HG03139 (cell line): ENCODE measurements at regions not wholly inside any gene's neighbourhood (a gene's known extent, or its start where the extent isn't known, plus 50 kb on each side); places are given as distances from the start of the nearest gene placed in this dataset.
"Not testable (repeated sequence)": the region's sequence is repeated elsewhere in the genome, so short reads cannot be mapped to it uniquely, and the experiment has no call there.

Experiments
- ATAC-seq: cut with Tn5 transposase; IDR thresholded peaks from one replicate; pipeline ENCODE4 v1.9.1; 2021; ENCODE audit not compliant: unreplicated experiment

- no peak for ATAC-seq
Observed at GRCh38 chr10:11691319-11691755, 50.8 kb upstream of the ECHDC3 start.

DNA sequence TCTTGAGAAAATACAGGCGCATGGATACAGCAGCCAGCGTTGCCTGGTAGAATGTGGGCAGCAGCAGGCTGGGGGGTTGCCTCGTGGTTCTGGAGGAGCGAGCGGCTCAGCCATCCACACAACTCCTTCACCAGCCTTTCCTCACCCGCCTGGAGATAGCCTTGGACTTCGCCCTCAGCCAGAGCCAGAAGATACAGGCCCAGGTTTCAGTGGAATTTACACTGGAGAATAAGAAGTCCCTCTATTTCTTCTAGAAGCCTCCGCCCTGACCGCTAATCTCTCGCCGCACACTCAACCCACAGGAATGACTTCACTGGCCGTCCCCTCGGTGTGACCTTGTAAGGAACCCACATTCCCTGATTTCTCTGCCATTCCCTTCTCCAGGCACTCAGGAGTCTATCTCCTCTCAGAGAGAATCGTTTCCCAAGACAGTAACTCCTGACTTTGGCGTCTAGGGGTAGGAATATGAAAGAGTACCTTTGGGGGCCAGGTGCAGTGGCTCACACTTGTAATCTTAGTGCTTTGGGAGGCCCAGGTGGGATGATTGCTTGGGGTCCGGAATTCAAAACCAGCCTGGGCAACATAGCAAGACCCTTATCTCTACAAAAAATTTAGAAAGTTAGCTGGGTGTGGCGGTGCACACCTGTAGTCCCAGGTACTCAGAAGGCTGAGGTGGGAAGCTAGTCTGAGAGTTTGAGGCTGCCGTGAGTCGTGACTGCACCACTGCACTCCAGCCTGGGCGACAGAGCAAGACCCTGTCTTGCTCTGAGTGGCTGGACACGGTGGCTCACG lies 52.0 kb upstream of the ECHDC3 start:
- no peak for ATAC-seq

GRCh38 chr10:11688448-11688795 lies 53.8 kb upstream of the ECHDC3 start:
- ATAC-seq, result not testable (repeated sequence)

GRCh38 chr10:11687779-11688447 lies 54.3 kb upstream of the ECHDC3 start:
- no peak for ATAC-seq

- no peak for ATAC-seq
Observed at GRCh38 chr10:11687357-11687771, 54.8 kb upstream of the ECHDC3 start.

GRCh38 chr10:11685787-11686218 lies 56.4 kb upstream of the ECHDC3 start:
- no peak for ATAC-seq

DNA sequence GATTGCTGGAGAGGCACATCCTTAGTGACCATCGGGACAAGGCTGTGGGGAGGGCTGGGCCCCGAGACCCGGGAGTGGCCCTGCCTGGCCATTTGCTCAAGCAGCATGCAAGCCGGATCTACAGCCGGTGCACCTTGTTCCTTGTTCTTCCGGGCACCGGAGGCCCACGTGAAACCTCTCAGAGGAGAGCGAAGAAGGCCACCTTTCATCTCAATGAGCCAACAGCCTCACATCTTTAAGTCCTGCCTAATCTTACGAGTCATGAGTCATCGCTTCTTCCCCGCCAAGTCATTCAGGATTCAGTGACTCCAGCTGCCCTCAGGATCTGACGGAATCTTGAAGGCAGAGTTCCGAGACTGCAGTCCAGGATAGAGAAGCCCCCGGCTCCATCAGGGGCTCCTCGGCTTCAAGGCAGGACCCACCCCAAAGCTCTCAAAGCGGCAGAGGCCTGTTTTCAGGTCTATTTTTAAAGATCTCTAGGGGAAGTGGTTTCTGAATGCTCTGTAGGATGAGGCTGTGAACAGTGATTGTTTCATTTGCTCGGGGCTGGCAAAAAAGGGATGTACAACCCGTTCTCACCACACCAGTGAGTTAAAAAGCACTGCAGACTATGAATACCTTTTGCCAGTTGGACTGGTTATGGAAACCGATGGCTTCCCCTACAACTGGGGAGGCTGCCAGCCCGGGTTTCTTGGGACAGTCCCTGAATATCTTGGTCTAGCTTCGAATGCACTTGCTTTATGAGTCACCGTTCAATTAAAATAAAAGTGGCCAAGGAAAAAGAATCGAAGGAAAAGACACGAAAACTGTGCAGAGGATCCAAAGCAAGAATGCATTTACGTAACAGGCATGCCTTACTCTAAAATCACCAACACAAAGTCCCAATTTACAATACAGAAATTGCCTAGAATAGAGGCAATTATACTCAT lies 57.2 kb upstream of the ECHDC3 start:
- ATAC-seq, result peak; percentile 56

GRCh38 chr10:11684341-11684716 lies 57.9 kb upstream of the ECHDC3 start:
- ATAC-seq, result peak; percentile 9

GRCh38 chr10:11683529-11684320 lies 58.5 kb upstream of the ECHDC3 start:
- ATAC-seq, result no peak

DNA sequence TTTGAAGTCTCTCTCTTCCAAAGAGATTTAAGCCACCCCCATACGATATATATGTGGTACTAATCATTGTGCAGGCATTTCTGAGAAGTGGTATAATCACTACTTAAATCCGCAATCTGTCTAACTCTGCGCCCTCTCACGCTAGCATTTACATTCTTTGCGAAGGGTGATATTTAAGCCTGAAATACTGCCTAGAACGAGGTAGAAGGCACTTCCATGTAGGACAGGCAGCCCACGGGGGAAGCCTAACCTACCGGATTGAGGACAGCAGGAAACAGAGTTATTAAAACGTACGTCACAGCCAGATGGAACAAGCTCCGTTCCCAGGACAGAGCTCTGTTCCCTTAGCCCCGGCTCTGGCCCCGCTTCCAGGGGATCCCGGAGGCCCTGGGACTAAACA lies 59.3 kb upstream of the ECHDC3 start:
- ATAC-seq, result no peak

DNA sequence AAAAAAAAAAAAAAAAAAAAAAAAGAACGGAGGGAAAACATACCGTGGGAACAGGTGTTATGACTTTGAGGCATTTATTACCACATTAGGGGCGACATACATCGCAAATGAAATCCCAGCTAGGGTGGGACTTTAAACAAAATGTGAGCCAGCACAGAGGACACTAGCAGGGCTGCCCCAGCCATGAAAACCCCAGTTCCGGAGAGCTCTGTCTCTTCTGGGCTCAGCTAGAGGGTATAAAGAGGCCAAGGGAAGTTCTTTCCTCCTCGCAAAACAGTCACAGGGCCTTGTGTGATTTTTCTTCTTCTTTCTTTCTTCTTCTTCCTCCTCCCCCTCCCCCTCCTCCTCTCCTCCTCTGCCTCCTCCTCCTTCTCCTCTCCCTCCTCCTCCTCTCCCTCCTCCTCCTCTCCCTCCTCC lies 59.9 kb upstream of the ECHDC3 start:
- ATAC-seq, result no peak

GRCh38 chr10:11680496-11680895 lies 61.7 kb upstream of the ECHDC3 start:
- ATAC-seq, result no peak

DNA sequence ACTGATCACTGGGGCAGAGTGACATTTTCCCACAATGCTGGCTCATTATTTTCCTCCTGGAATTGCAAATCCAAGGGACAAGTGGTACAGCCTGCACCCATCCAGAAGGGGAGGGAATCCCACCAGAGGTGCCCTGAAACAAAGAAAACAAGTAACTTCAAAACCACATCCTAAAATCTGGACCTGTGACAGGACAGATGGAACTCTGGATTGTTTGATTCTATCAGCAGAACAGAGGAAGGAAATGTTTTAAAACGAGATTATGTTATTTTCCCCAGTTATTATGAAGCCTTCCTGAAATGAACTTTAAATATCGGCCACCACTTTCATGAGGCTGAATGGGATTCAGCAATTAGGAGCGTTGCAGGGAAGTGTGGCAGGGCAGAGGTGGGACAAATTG lies 62.2 kb upstream of the ECHDC3 start:
- ATAC-seq, result no peak

DNA sequence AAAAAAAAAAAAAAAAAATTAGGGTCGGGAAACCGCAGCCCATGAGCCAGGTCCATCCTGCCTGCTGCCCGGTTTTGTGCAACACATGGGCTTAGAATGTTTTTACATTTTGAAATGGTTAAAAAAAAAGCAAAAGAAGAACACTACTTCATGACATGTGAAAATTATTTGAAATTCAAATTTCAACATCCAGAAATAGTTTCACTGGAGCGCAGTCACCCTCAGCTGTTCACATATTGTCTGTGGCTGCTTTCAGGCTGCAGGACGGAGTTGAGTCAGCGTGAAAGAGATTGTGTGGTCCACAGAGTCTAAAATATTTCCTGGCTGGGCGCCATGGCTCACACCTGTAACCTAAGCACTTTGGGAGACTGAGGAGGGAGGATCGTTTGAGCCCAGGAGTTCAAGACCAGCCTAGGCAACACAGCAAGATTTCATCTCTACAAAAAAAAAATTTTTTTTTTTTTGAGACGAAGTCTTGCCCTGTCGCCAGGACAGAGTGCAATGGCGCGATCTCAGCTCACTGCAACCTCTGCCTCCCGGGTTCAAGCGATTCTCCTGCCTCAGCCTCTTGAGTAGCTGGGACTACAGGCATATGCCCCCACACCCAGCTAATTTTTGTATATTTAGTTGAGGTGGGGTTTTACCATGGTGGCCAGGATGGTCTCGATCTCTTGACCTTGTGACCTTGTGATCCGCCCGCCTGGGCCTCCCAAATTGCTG lies 63.9 kb upstream of the ECHDC3 start:
- peak; percentile 84 for ATAC-seq

GRCh38 chr10:11677480-11677879 lies 64.7 kb upstream of the ECHDC3 start:
- ATAC-seq, result no peak

DNA sequence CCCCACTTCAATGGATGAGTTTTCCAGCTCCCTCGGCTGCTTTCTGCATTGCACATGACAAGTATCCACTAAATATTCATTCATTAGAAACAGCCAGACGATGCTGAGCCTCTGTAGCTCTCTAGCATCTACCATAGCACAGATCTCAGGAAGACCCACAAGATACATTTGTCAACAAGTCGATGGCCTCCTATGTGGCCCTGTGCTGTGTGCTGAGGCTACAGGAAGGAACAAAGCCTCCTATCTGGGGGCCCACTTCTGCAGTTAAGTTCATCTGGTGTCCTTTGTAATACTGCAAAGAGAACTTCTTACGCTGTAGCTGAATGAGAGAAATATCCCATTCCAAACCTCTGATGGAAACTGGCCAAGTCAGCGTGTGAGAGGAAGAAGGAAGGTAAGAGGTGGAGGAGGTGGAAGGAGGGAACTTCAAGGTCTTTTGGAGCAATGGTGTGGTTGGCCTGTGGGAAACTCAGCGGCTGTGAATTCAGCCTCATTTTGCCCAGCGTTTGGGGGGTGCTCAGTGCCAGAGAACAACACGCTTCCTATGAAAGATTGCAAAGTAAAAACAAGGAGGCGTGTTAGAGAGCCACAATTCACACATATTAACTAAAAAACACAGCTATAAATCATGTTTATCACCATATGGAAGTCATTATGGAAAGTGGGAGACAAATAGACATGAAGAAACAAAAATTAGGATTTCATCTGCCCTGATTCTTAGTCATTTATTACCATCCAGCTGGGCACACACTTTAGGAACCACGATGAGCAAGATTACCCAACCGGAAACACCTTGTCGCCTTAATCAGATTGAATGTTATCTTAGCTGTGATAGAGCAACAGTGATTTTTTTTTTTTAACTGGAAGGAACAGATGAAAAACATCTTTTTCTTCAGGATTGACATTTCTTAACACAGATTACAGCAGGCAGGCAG lies 62.2 kb upstream of the USP6NL start:
- ATAC-seq, result no peak

GRCh38 chr10:11672836-11673235 lies 61.4 kb upstream of the USP6NL start:
- no peak for ATAC-seq

DNA sequence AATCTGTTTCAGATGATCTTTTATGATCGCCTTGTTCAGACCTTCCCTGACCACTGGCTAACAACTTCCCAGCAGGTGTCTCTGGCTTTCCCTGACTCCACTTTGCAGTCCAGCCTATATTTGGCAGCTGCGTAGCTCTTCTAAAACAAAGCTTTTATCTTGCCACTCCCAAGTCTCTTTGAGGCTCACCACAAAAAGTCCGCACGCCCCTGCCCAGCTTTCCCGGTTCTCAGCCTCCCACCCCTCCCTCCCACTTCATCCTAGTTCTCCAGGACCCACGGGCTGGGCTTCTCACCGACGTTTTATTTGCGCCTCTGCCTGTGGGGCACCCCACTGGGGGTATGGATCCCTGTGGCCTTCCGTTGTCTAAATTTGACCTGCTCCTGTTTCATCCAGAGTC lies 58.9 kb upstream of the USP6NL start:
- ATAC-seq, result no peak
